Progenitor cell of endocrine pancreas (in vitro differentiated cells): ENCODE measurements at regions not wholly inside any gene's neighbourhood (a gene's known extent, or its start where the extent isn't known, plus 50 kb on each side); places are given as distances from the start of the nearest gene placed in this dataset.

ENCODE experiments used
- DNase-seq: peaks from one replicate; pipeline ENCODE4 v3.0.0; 2021; ENCODE audit warnings: low spot score; ENCODE audit not compliant: unreplicated experiment
- H3K27ac Mint-ChIP-seq: 2 replicates; pipeline ENCODE4 v1.8.0; 2021; ENCODE audit warnings: mild to moderate bottlenecking, moderate library complexity, mixed read lengths
- H3K27me3 Mint-ChIP-seq: 2 replicates; pipeline ENCODE4 v1.8.0; 2021; ENCODE audit warnings: mixed read lengths
- H3K36me3 Mint-ChIP-seq: 2 replicates; pipeline ENCODE4 v1.8.0; 2022; ENCODE audit warnings: mixed read lengths; ENCODE audit not compliant: insufficient read depth
- H3K4me1 Mint-ChIP-seq: 2 replicates; pipeline ENCODE4 v1.8.0; 2021; ENCODE audit warnings: low read depth, mixed read lengths
- H3K4me3 Mint-ChIP-seq: 2 replicates; pipeline ENCODE4 v1.8.0; 2021; ENCODE audit warnings: low read depth, mild to moderate bottlenecking, moderate library complexity, mixed read lengths
- H3K9me3 Mint-ChIP-seq: 2 replicates; pipeline ENCODE4 v1.8.0; 2021; ENCODE audit warnings: low read depth, mixed read lengths
- CTCF ChIP-seq: fragments of 200-600 bp; sonication (generic); IDR thresholded peaks from one replicate; pipeline ENCODE4 v1.5.0; 2021; ENCODE audit warnings: antibody characterized with exemption, mild to moderate bottlenecking; ENCODE audit not compliant: unreplicated experiment

- H3K27ac Mint-ChIP-seq, result no peak overlapping the region
- no peak for TF ChIP-seq CTCF
- peaks cover 10% of the 10 kb centered on the region for H3K4me1 Mint-ChIP-seq
- no peak overlapping the region for H3K4me3 Mint-ChIP-seq
- peaks cover 2% of the 10 kb centered on the region for H3K9me3 Mint-ChIP-seq
- H3K36me3 Mint-ChIP-seq, result no peaks in the 10 kb centered on the region
- no peaks in the 10 kb centered on the region for H3K27me3 Mint-ChIP-seq
- no peak for DNase-seq
These were observed 212.1 kb upstream of the BTG1 start for GRCh38 chr12:92357584-92358261.

GRCh38 chr12:92356425-92356824, 210.8 kb upstream of the BTG1 start:
- Mint-ChIP-seq H3K27ac (no peak overlapping the region), H3K9me3 (peaks cover 2% of the 10 kb centered on the region), H3K27me3 (no peaks in the 10 kb centered on the region), H3K36me3 (no peaks in the 10 kb centered on the region), H3K4me3 (no peak overlapping the region), H3K4me1 (no peaks in the 10 kb centered on the region)
- no peak for TF ChIP-seq CTCF
- no peak for DNase-seq

- TF ChIP-seq CTCF, result no peak
- DNase-seq, result no peak
- H3K4me3 Mint-ChIP-seq, result no peak overlapping the region
- no peaks in the 10 kb centered on the region for H3K4me1 Mint-ChIP-seq
- no peak overlapping the region for H3K27ac Mint-ChIP-seq
- peaks cover 13% of the 10 kb centered on the region for H3K9me3 Mint-ChIP-seq
- H3K27me3 Mint-ChIP-seq, result no peaks in the 10 kb centered on the region
- no peaks in the 10 kb centered on the region for H3K36me3 Mint-ChIP-seq
These were observed 204.0 kb upstream of the BTG1 start for GRCh38 chr12:92349635-92350034.

GRCh38 chr12:92342574-92342973, 196.9 kb upstream of the BTG1 start:
- TF ChIP-seq CTCF, result no peak
- H3K36me3 Mint-ChIP-seq, result no peaks in the 10 kb centered on the region
- no peak overlapping the region for H3K27ac Mint-ChIP-seq
- H3K27me3 Mint-ChIP-seq, result no peaks in the 10 kb centered on the region
- no peak for DNase-seq
- H3K9me3 Mint-ChIP-seq, result peaks cover 13% of the 10 kb centered on the region
- no peak overlapping the region for H3K4me3 Mint-ChIP-seq
- H3K4me1 Mint-ChIP-seq, result peaks cover 10% of the 10 kb centered on the region

- Mint-ChIP-seq H3K9me3 (peaks cover 10% of the 10 kb centered on the region), H3K36me3 (no peaks in the 10 kb centered on the region), H3K4me1 (peaks cover 13% of the 10 kb centered on the region), H3K4me3 (no peak overlapping the region), H3K27me3 (no peaks in the 10 kb centered on the region), H3K27ac (no peak overlapping the region)
- no peak for TF ChIP-seq CTCF
- no peak for DNase-seq
These were observed 195.5 kb upstream of the BTG1 start for GRCh38 chr12:92341065-92341668.
